Fibroblast of gingiva (primary cell): ENCODE measurements at regions not wholly inside any gene's neighbourhood (a gene's known extent, or its start where the extent isn't known, plus 50 kb on each side); places are given as distances from the start of the nearest gene placed in this dataset.

Experiments
- DNase-seq: peaks from one replicate; pipeline ENCODE4 v3.0.0-alpha.2; 2011; ENCODE audit warnings: low read depth

DNA sequence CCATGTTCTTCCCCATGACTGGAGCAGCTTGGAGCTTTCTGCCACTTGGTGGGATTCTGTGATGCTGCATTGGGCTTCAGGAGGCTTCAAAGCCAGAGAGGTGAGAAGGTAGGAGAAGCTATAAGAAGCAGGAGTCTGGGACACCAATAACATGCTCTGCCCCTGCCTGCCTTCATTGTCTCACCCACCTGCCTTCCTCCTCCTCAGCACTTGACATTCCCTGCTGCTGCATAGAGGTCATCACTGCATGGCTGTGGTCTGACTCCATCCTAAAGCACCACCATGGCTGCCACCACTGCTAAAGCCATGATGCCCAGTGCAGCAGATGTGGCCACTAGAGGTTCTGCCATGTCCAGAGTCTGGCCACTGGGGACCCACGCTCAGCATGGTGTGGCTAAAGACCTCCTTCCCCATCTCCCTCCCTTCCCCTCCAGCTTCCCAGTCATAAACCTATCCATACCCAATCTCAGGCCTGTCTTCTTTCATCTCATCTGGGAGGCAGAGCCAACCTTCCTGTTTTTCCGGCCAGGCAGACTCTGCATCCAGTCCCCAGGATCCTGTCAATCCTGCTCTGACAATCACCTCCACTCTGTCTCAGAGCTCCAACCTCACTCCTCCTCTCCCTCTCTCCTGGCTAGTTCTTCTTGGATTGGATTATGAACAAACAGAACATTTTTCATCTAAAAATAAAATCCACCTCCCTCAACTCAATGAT, 285.1 kb upstream of the POU3F1 start:
- DNase-seq: no peak

GRCh38 chr1:38330799-38331198, 284.2 kb upstream of the POU3F1 start:
- no peak for DNase-seq

GRCh38 chr1:38329644-38330043, 283.1 kb upstream of the POU3F1 start:
- DNase-seq: no peak

DNA sequence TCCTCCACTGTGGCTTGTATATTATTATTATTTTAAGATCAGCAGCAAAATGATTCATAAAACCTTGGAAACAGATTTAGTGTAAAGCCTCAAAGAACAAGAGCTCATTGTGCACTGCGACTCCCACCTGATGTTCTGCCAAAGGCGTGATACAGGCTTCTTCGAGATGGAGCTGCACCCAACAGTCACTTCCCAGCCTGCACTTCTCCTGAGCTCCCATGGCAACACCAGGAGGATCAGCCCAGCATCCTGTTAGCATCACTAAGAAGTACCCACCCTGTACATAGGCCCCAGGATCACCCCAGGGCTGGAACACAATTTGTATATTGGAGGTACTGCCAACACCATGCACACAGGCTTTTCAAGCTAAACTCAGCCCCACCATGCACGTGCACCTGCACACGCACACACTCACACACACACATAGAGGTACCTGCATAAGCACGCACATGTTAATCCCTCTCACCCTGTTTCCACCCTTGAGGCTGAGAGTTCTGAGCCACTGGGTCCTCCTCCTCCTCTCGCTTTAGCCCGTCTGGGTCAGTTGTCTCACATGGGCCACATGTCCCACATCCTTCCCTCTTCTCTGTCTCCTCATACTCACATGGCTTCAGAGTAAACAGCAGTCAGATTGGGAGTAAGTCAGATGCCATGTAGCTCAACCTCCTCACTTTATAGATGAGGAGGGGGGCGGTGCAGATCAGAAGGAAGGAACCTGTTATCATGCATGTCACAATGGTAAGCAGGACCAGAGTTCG, 281.9 kb upstream of the POU3F1 start:
- no peak for DNase-seq

GRCh38 chr1:38327559-38327973, 281.0 kb upstream of the POU3F1 start:
- DNase-seq: no peak

DNA sequence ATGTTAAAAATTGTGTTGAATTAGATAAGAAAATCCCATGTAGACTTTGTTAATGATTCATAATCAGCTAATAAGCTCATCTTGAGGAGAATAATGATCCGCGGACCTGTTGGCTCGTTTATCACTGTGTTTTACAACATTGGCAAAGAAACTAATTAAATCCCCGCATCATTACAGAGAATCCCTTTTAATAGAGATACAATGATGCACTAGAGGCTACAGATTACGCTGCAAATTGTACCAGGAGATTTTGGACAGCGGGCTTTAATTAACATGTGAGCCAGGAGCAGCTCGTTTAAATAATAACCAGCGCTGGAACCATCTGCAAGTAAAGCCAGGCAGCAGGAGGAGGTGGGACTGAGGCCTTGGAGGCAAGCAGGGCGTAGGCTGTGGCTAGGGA, 280.3 kb upstream of the POU3F1 start:
- no peak for DNase-seq

DNA sequence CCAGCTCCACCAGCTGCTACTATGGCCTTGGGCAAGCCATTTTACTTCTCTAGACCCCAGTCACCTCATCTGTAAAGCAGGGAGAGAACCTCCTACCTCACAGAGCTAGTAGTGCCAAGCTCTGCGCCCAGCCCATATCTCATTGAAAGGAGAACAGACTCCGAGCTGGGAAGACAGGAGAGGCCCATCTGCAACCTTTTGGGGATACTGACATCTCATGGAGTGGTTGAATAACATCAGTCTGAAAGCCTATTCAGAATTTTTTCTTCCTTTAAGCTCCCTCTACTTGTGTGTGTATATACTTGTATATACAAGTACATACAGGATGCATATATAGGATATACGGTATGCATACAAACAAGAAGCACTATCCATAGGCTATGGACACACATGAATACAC, 279.5 kb upstream of the POU3F1 start:
- DNase-seq: no peak

DNA sequence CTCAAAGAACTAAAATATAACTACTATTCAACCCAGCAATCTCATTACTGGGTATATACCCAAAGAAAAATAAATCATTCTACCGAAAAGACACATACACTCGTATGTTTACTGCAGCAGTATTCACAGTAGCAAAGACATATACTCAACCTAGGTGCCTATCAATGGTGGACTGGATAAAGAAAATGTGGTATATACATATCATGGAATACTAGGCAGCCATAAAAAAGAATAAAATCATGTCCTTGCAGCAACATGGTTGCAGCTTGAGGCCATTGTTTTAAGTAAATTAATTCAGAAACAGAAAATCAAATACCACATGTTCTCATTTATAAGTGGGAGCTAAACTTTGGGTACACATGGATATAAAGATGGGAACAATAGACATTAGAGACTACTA, 266.2 kb upstream of the POU3F1 start:
- no peak for DNase-seq

DNA sequence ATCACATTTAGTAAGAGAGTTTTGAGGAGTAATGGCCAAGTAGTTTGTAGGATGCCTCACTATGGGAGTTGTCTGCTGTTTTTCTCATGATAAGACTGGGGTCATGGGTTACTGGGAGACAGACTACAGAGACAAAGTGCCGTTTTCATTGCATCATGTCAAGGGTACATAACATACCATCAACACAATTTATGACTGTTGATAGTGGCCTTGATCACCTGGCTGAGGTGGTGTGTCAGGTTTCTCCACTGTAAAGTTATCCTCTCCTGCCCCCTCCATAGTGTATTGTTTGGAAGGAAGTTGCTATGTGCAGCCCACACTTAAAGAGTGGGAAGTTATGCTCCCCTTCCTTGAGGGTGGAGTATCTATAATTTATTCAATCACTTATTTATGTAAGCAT, 263.5 kb upstream of the POU3F1 start:
- no peak for DNase-seq

DNA sequence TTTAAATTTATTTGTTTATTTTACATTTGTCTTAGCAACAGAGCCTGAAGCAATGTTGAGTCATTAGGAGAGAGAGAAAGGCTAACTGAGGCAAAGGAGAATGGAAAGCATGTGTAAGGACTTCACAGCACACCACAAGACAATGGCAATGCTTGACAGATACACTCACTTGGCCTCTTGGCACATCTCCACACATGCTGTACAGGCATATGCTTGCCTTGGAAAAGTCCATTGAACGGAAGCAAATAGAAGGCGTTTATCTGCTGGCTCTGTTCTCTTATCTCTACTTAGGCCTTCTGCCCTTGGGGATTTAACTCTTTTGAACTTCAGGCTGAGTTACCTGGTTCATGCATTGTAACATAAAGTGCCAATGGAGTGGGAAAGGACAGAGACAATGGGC, 262.2 kb upstream of the POU3F1 start:
- DNase-seq: no peak

DNA sequence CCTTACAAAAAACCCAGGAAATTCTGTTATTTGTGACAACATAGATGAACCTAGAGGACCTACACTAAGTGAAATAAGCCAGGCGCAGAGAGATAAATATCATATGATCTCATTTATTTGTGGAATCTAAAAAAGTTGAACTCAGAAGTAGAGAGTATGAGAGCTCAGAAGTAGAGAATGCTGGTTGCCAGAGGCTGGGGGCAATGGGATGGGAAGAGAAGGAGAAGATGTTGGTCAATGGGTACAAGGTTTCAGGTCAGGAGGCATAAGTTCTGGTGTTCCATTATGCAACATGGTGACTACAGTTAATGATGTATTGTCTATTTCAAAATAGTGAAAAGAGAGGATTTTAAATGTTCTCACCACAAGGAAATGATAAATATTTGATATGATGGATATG, 259.1 kb upstream of the POU3F1 start:
- no peak for DNase-seq

DNA sequence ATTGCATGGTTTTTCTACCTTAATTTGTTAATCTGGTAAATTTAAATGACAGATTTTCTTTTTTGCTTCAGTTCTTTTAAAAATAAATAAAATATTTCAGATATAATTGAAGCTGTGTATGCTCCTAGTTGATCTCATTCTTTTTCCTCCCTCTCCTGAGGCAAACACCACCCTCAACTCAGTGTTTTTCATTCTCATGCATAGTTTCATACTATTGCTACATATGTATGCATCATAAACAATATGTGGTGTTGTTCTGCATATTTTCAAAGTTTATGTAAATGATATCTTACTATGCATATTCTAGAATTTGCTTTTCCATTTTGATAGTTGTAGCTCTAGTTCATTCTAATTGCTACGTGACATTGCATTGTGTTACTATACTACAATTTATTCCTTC, 257.2 kb upstream of the POU3F1 start:
- no peak for DNase-seq

DNA sequence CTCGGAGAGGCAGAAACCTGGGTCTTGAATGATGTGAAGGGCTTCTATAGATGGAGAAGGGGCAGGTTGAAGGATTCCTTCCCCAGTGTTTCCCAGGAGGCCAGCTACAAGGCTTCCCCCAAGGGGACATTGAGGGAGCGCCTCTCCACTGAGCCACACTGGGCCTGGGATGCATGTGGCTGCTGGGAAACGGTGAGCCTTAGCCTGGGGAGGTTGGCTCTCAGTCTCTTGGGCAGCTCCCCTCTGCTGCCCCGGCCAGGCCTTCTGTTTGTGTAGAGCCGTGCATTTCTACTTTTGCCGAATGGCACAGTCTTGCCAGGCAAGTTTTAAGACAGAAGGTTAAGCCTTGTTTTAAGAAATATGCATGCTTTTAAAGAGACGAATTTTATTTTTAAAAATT, 254.4 kb upstream of the POU3F1 start:
- DNase-seq: no peak

- no peak for DNase-seq
Observed at GRCh38 chr1:38300616-38301015, 254.0 kb upstream of the POU3F1 start.

- no peak for DNase-seq
Observed at GRCh38 chr1:38297842-38298241, 251.2 kb upstream of the POU3F1 start.

GRCh38 chr1:38297246-38297645, 250.7 kb upstream of the POU3F1 start:
- DNase-seq: no peak

GRCh38 chr1:38296047-38296446, 249.5 kb upstream of the POU3F1 start:
- DNase-seq: no peak

DNA sequence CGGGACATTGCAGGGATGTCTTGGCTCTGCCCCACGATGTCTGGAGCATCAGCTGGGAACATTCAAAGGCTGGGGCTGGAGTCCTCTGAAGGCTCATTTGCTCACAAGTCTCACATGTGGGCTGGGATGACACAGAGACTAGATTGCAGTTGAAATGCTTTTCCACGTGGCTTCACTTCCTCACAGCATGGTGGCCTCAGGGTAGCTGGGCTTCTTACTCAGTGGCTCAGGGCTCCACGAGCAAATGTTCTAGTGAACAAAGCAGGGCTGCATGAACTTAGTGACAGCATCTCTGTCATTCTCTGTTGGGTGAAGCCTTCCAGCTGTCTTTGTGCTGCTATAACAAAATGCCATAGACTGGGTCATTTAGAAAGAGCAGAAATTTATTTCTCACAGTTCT, 247.0 kb upstream of the POU3F1 start:
- DNase-seq: no peak

GRCh38 chr1:38292969-38293368, 246.4 kb upstream of the POU3F1 start:
- no peak for DNase-seq

DNA sequence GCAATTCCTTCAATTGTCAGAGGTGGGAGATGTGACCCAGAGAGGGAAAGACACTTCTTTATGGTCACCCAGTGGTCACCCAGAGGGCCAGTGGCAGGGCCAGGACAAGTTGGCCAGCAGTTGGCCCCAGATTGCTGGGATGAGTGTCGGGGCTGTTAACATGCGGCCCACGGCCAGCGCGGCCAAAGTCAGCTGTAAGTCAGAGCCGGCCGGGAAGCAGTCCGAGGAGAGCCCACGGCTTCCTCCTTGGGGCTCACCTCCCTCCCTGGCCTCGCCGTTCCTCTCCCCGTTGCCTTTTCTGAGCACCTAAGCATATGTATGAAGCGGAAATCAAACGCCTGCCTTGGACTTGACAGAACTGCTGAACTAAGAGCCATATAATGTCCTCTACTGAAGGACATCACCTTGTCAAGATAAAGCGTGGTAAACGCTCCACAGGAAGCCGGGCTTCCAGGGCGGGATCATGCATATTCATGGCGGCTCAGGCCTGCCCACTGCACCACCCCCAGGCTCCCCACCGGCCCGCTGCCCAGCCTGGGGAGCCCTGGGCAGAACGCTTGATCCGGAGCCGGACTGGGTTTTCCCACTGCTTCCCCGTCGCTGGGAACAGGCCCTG, 245.4 kb upstream of the POU3F1 start:
- no peak for DNase-seq

DNA sequence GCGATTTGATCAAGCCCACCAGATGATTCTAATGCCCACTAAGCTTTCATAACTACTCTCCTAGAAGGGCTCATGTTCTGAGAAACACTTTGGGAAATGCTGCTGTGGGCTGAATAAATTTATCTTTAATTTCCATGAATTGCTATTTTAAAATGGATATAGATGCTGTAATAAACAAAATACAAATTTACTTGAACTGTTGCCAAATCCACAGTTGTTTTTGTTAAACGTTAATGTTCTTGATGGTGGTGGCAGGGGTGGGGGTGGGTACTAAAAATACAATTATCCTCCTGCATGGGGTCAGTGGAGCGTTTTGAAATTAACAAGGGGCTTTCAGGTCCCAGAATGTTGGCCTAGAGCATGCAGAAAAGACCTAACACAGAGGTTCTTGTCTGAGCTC, 244.7 kb upstream of the POU3F1 start:
- no peak for DNase-seq

DNA sequence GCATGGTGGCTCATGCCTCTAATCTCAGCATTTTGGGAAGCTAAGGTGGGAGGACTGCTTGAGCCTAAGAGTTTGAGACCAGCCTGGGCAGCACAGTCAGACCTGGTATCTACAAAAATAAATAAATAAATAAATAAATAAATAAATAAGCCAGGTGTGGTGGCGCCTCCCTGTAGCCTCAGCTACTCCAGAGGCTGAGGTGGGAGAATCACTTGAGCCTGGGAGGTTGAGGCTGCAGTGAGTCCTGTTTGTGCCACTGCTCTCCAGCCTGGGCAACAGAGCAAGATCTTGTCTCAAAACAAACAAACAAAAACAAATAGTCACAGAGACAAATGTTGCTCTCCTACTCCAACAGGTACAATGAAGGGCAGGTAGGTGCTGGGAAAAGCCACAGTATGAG, 242.4 kb upstream of the POU3F1 start:
- DNase-seq: no peak

- no peak for DNase-seq
Observed at GRCh38 chr1:38287547-38287946, 241.0 kb upstream of the POU3F1 start.
